SK-N-MC (cell line): ENCODE measurements at regions not wholly inside any gene's neighbourhood (a gene's known extent, or its start where the extent isn't known, plus 50 kb on each side); places are given as distances from the start of the nearest gene placed in this dataset.

Experiments
- DNase-seq: peaks from one replicate; pipeline ENCODE4 v3.0.0-alpha.2; 2011; ENCODE audit warnings: low read depth, low spot score
- H3K27ac ChIP-seq: fragments of 200-600 bp; sonication (generic); 2 replicates; pipeline ENCODE4 v1.5.1; 2016; ENCODE audit warnings: mixed run types
- H3K36me3 ChIP-seq: fragments of 200-600 bp; sonication (generic); 2 replicates; pipeline ENCODE4 v1.6.1; 2017; ENCODE audit warnings: antibody characterized with exemption, low read length, mixed read lengths; ENCODE audit not compliant: insufficient read depth
- H3K4me3 ChIP-seq: fragments of 200-600 bp; sonication (generic); 2 replicates; pipeline ENCODE4 v1.5.1; 2016
- H3K9ac ChIP-seq: fragments of 200-600 bp; sonication (generic); 2 replicates; pipeline ENCODE4 v1.8.0; 2017; ENCODE audit warnings: mixed run types, mixed read lengths; ENCODE audit not compliant: insufficient read length
- H3K9me3 ChIP-seq: fragments of 200-600 bp; sonication (generic); 2 replicates; pipeline ENCODE4 v1.6.1; 2017; ENCODE audit warnings: low read depth, mild to moderate bottlenecking, antibody characterized with exemption, low read length, moderate library complexity, mixed read lengths
- EZH2 ChIP-seq: fragments of 200-600 bp; sonication (generic); IDR thresholded peaks from one replicate; pipeline ENCODE4 v1.6.1; 2017; ENCODE audit warnings: antibody characterized with exemption
- FOXP2 ChIP-seq: optimal IDR thresholded peaks from 2 replicates; pipeline ENCODE3; 2011; ENCODE audit warnings: mild to moderate bottlenecking, moderate library complexity; ENCODE audit not compliant: insufficient read depth; ENCODE audit errors: extremely low read length, control extremely low read depth
- POLR2AphosphoS5 ChIP-seq: IDR thresholded peaks from 2 replicates; pipeline ENCODE4 v1.6.1; 2012; ENCODE audit warnings: mild to moderate bottlenecking, low read depth, low read length, borderline replicate concordance

- Histone ChIP-seq H3K27ac (no peak overlapping the region), H3K36me3 (no peaks in the 10 kb centered on the region), H3K9me3 (no peaks in the 10 kb centered on the region), H3K9ac (no peak overlapping the region), H3K4me3 (no peak overlapping the region)
- DNase-seq = no peak
- no peak for TF ChIP-seq EZH2
- no peak for TF ChIP-seq FOXP2
- no peak for TF ChIP-seq POLR2AphosphoS5
These were observed 271.7 kb upstream of the ANO5 start for GRCh38 chr11:21921151-21921550.

- no peak for DNase-seq
- H3K36me3 ChIP-seq = no peaks in the 10 kb centered on the region
- no peaks in the 10 kb centered on the region for H3K9me3 ChIP-seq
- H3K27ac ChIP-seq = no peak overlapping the region
- no peak for TF ChIP-seq EZH2
- TF ChIP-seq FOXP2 = no peak
- no peak for TF ChIP-seq POLR2AphosphoS5
- H3K4me3 ChIP-seq = no peak overlapping the region
- no peak overlapping the region for H3K9ac ChIP-seq
These were observed 268.6 kb upstream of the ANO5 start for GRCh38 chr11:21924262-21924661.

GRCh38 chr11:21927628-21928027 is 265.3 kb upstream of the ANO5 start:
- no peak overlapping the region for H3K9ac ChIP-seq
- DNase-seq = no peak
- TF ChIP-seq FOXP2 = no peak
- TF ChIP-seq POLR2AphosphoS5 = no peak
- no peak for TF ChIP-seq EZH2
- no peak overlapping the region for H3K4me3 ChIP-seq
- no peaks in the 10 kb centered on the region for H3K36me3 ChIP-seq
- no peaks in the 10 kb centered on the region for H3K9me3 ChIP-seq
- H3K27ac ChIP-seq = no peak overlapping the region

- H3K9ac ChIP-seq = no peak overlapping the region
- no peaks in the 10 kb centered on the region for H3K36me3 ChIP-seq
- TF ChIP-seq EZH2 = no peak
- TF ChIP-seq FOXP2 = no peak
- TF ChIP-seq POLR2AphosphoS5 = no peak
- H3K27ac ChIP-seq = no peak overlapping the region
- H3K4me3 ChIP-seq = no peak overlapping the region
- no peaks in the 10 kb centered on the region for H3K9me3 ChIP-seq
- DNase-seq = no peak
These were observed 264.0 kb upstream of the ANO5 start for GRCh38 chr11:21928847-21929246.

DNA sequence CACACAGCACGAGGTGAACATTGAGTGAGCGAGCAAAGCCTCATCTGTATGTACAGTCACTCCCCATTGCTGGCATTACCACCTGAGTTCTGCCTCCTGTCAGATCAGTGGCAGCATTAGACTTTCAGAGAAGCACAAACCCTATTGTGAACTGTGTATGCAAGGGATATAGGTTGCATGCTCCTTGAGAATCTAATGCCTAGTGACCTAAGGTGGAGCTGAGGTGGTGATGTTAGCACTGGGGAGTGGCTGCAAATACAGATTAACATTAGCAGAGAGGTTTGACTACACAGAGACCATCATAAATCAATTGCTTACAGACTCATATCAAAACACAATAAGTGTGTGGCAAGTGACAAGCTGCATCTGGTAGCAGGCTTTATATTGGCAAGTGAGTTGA is 262.5 kb upstream of the ANO5 start:
- DNase-seq = no peak
- no peak overlapping the region for H3K9ac ChIP-seq
- H3K4me3 ChIP-seq = no peak overlapping the region
- H3K36me3 ChIP-seq = no peaks in the 10 kb centered on the region
- TF ChIP-seq POLR2AphosphoS5 (no peak), FOXP2 (no peak), EZH2 (no peak)
- no peaks in the 10 kb centered on the region for H3K9me3 ChIP-seq
- no peak overlapping the region for H3K27ac ChIP-seq

DNA sequence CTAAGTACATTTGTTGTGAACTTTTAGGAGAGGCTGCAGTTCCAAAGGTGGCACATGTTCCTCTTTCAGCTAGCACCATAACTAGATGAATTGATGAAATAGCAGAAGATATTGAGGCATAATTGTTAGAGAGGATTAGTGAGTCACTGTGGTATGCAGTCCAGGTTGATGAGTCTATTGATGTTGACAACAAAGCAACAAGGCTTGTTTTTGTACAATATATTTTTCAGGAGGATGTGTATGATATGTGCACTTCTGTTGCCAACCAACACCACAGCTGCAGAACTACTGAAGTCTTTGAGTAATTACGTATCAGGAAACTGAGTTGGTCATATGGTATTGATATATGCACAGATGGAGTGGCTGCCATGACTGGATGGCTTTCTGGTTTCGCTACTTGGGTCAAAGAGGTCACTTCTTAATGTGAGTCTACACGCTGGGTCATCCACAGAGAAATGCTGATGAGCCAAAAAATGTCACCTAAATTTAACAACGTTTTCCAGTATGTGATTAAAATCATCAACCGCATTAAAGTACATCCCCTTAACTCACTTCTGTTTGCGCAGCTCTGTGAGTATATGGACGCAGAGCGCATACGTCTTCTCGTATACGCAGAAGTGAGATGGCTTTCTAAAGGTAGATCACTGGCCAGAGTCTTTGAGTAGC is 261.3 kb upstream of the ANO5 start:
- H3K27ac ChIP-seq = no peak overlapping the region
- no peak for DNase-seq
- no peak overlapping the region for H3K9ac ChIP-seq
- H3K4me3 ChIP-seq = no peak overlapping the region
- no peaks in the 10 kb centered on the region for H3K36me3 ChIP-seq
- no peak for TF ChIP-seq FOXP2
- TF ChIP-seq POLR2AphosphoS5 = no peak
- TF ChIP-seq EZH2 = no peak
- H3K9me3 ChIP-seq = no peaks in the 10 kb centered on the region

DNA sequence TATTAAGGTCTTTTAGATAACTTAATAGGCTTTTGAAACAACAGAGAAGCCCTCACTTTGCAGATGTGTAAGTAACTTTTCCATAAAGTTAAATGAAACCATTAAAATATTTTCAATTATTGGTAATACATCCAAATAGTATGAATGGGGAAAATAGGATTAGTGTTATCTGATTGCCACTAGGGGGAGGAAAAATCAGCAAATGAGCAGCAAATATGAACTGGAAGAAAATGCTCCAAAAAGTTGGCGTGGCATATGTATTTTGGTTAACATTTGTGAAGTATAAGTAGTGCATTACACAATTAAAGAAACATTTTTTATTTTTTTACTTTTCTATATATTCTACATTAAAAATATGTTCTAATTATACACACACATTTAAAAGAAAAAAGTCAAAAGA is 259.8 kb upstream of the ANO5 start:
- H3K9me3 ChIP-seq = no peaks in the 10 kb centered on the region
- no peak for TF ChIP-seq POLR2AphosphoS5
- no peak for TF ChIP-seq EZH2
- no peak for TF ChIP-seq FOXP2
- no peaks in the 10 kb centered on the region for H3K36me3 ChIP-seq
- no peak overlapping the region for H3K9ac ChIP-seq
- no peak overlapping the region for H3K4me3 ChIP-seq
- H3K27ac ChIP-seq = no peak overlapping the region
- DNase-seq = no peak

- Histone ChIP-seq H3K9me3 (no peaks in the 10 kb centered on the region), H3K36me3 (no peaks in the 10 kb centered on the region), H3K4me3 (no peak overlapping the region), H3K27ac (no peak overlapping the region), H3K9ac (no peak overlapping the region)
- DNase-seq = no peak
- TF ChIP-seq FOXP2 (no peak), POLR2AphosphoS5 (no peak), EZH2 (no peak)
These were observed 248.3 kb upstream of the ANO5 start for GRCh38 chr11:21944577-21944976.

GRCh38 chr11:21948876-21949275 is 244.0 kb upstream of the ANO5 start:
- no peak for DNase-seq
- no peak overlapping the region for H3K4me3 ChIP-seq
- H3K9ac ChIP-seq = no peak overlapping the region
- H3K36me3 ChIP-seq = no peaks in the 10 kb centered on the region
- no peaks in the 10 kb centered on the region for H3K9me3 ChIP-seq
- H3K27ac ChIP-seq = no peak overlapping the region
- TF ChIP-seq FOXP2 (no peak), EZH2 (no peak), POLR2AphosphoS5 (no peak)
